A549 (cell line): ENCODE measurements at regions not wholly inside any gene's neighbourhood (a gene's known extent, or its start where the extent isn't known, plus 50 kb on each side); places are given as distances from the start of the nearest gene placed in this dataset.
"Not testable (repeated sequence)": the region's sequence is repeated elsewhere in the genome, so short reads cannot be mapped to it uniquely, and the experiment has no call there.

Experiments used
- ATAC-seq, 2 experiments: fragments of 200-7000 bp in 1 of 2; fragments of >200 bp in 1 of 2; cut with Nextera tagmentation in 1 of 2; cut with Tn5 transposase in 1 of 2; 3 replicates each; pipeline versions ENCODE4 v1.8.0 to v1.9.1; 2018 to 2020; ENCODE audit warnings: mild to moderate bottlenecking in 1 of 2, moderate library complexity in 1 of 2
- CTCF ChIA-PET: fragments of 300-600 bp; sonication (Branson Sonifier 250); formaldehyde crosslinking; extraction: SDS; loops from one replicate; lab custom pipeline; 2021; ENCODE audit warnings: antibody characterized with exemption, inconsistent platforms; lab: Yijun Ruan, JAX
- POLR2A ChIA-PET: fragments of 350-600 bp; formaldehyde crosslinking; extraction: SDS; loops from one replicate; lab custom pipeline; 2021; ENCODE audit warnings: antibody characterized with exemption, inconsistent platforms; lab: Yijun Ruan, JAX
- DNase-seq, 2 experiments: peaks; one replicate each; pipeline versions ENCODE4 v3.0.0 to v3.0.0-alpha.2; 2011 to 2016; ENCODE audit warnings: low read depth in 1 of 2, low spot score in 1 of 2
- FAIRE-seq: peaks from 2 replicates; lab custom pipeline; 2011; peaks lifted over from hg19 to GRCh38; lab: Jason Lieb, UNC
- H3K27ac ChIP-seq, 2 experiments: fragments of >200 bp; sonication (Bioruptor Twin); formaldehyde crosslinking; 3 replicates each; pipeline ENCODE4 v1.5.1; 2016 to 2017
- H3K4me1 ChIP-seq: fragments of >200 bp; sonication (Bioruptor Twin); formaldehyde crosslinking; 3 replicates; pipeline ENCODE4 v1.6.1; 2016
- H3K4me2 ChIP-seq: fragments of >200 bp; sonication (Bioruptor Twin); formaldehyde crosslinking; 3 replicates; pipeline ENCODE4 v1.6.1; 2016
- H3K4me3 ChIP-seq: fragments of >200 bp; sonication (Bioruptor Twin); formaldehyde crosslinking; 3 replicates; pipeline ENCODE4 v1.5.1; 2016
- H3K9me3 ChIP-seq: fragments of >200 bp; sonication (Bioruptor Twin); formaldehyde crosslinking; 3 replicates; pipeline ENCODE4 v1.6.1; 2016
- BHLHE40 ChIP-seq: IDR thresholded peaks from 2 replicates; pipeline ENCODE4 v1.6.1; 2012; ENCODE audit warnings: low read depth, low read length, inconsistent platforms
- CHD2 ChIP-seq: fragments of 150-350 bp; IDR thresholded peaks from 2 replicates; pipeline ENCODE4 v1.6.1; 2014; ENCODE audit warnings: low read length; ENCODE audit not compliant: partially characterized antibody
- EHF ChIP-seq: fragments of 250-450 bp; sonication (Bioruptor Pico); IDR thresholded peaks from 2 replicates; pipeline ENCODE4 v1.5.0; 2020; ENCODE audit warnings: mild to moderate bottlenecking
- EHMT2 ChIP-seq: fragments of 200-600 bp; sonication (generic); IDR thresholded peaks from 2 replicates; pipeline ENCODE4 v1.6.1; 2016; ENCODE audit warnings: antibody characterized with exemption, low read depth, mild to moderate bottlenecking, moderate library complexity
- ELK1 ChIP-seq: fragments of 150-350 bp; IDR thresholded peaks from 2 replicates; pipeline ENCODE4 v1.6.1; 2014; ENCODE audit warnings: low read depth, mild to moderate bottlenecking, low read length
- ESRRA ChIP-seq: fragments of 150-350 bp; IDR thresholded peaks from 2 replicates; pipeline ENCODE4 v1.6.1; 2014; ENCODE audit warnings: mild to moderate bottlenecking, low read length, borderline replicate concordance
- FOXS1 ChIP-seq: fragments of 250-450 bp; sonication (Bioruptor Pico); IDR thresholded peaks from 2 replicates; pipeline ENCODE4 v1.5.0; 2020; ENCODE audit warnings: mild to moderate bottlenecking, moderate library complexity
- HDAC2 ChIP-seq: fragments of 200-600 bp; sonication (generic); IDR thresholded peaks from 2 replicates; pipeline ENCODE4 v1.6.1; 2016
- KDM1A ChIP-seq: fragments of 200-600 bp; sonication (generic); IDR thresholded peaks from 2 replicates; pipeline ENCODE4 v1.6.1; 2016; ENCODE audit warnings: low read depth, mild to moderate bottlenecking
- MAX ChIP-seq: IDR thresholded peaks from 2 replicates; pipeline ENCODE4 v1.6.1; 2012
- NFE2L2 ChIP-seq: fragments of 150-350 bp; conservative IDR thresholded peaks from 2 replicates; pipeline ENCODE4 v1.6.1; 2014; ENCODE audit warnings: low read length
- RARB ChIP-seq: fragments of 250-450 bp; sonication (Bioruptor Pico); IDR thresholded peaks from 2 replicates; pipeline ENCODE4 v1.8.0; 2021; ENCODE audit warnings: mild to moderate bottlenecking, moderate library complexity
- REST ChIP-seq: fragments of 200-600 bp; sonication (generic); IDR thresholded peaks from 2 replicates; pipeline ENCODE4 v1.6.1; 2016; ENCODE audit warnings: antibody characterized with exemption, mild to moderate bottlenecking, moderate library complexity
- RFX5 ChIP-seq: fragments of 450-650 bp; IDR thresholded peaks from 2 replicates; pipeline ENCODE4 v1.7.1; 2014; ENCODE audit warnings: antibody characterized with exemption, mild to moderate bottlenecking, moderate library complexity
- RNF2 ChIP-seq: fragments of 200-600 bp; sonication (generic); IDR thresholded peaks from 2 replicates; pipeline ENCODE4 v1.6.1; 2016; ENCODE audit warnings: low read depth, mild to moderate bottlenecking, antibody characterized with exemption, moderate library complexity, borderline replicate concordance
- SREBF2 ChIP-seq: fragments of 450-650 bp; IDR thresholded peaks from 2 replicates; pipeline ENCODE4 v1.6.1; 2014; ENCODE audit warnings: mild to moderate bottlenecking, moderate library complexity
- ZSCAN20 ChIP-seq: fragments of 250-450 bp; sonication (Bioruptor Pico); IDR thresholded peaks from 2 replicates; pipeline ENCODE4 v1.8.0; 2022; ENCODE audit warnings: mild to moderate bottlenecking, moderate library complexity
- WGBS: methylation state at CpG from one replicate; pipeline ENCODE4 v1.1.6; 2017; ENCODE audit errors: missing lambda C conversion rate; 5-methylcytosine and 5-hydroxymethylcytosine counted together

- CTCF ChIA-PET, DNase-seq, H3K4me2 ChIP-seq, H3K27ac ChIP-seq, FAIRE-seq, H3K9me3 ChIP-seq, ATAC-seq, POLR2A ChIA-PET, H3K4me3 ChIP-seq, H3K4me1 ChIP-seq: not testable (repeated sequence)
- WGBS, result 29% methylated on average over 4 of the region's 6 CpGs
Observed at GRCh38 chr6:75031102-75031501, 174.8 kb downstream of the COL12A1 start.

GRCh38 chr6:75029333-75029732 lies 176.5 kb downstream of the COL12A1 start:
- FAIRE-seq, result no peak
- H3K4me2 ChIP-seq, result no peak overlapping the region
- no peak for ATAC-seq
- no peak overlapping the region for H3K27ac ChIP-seq
- CTCF ChIA-PET, result no interaction called here
- H3K4me3 ChIP-seq, result no peak overlapping the region
- no peaks in the 10 kb centered on the region for H3K9me3 ChIP-seq
- no peaks in the 10 kb centered on the region for H3K4me1 ChIP-seq
- TF ChIP-seq REST (no peak), RFX5 (no peak), RNF2 (no peak)
- POLR2A ChIA-PET, result no interaction called here
- no peak for DNase-seq
- WGBS, result 52% methylated on average over 5 of the region's 5 CpGs

- DNase-seq, result no peak
- H3K9me3 ChIP-seq, result no peaks in the 10 kb centered on the region
- ATAC-seq, result no peak
- POLR2A ChIA-PET, result no interaction called here
- CTCF ChIA-PET, result no interaction called here
- no peak overlapping the region for H3K4me3 ChIP-seq
- TF ChIP-seq EHF (CRISPR knock-in tag) (no peak), SREBF2 (no peak), EHMT2 (no peak), NFE2L2 (no peak), ZSCAN20 (CRISPR knock-in tag) (no peak), ELK1 (no peak), RARB (no peak), KDM1A (no peak), FOXS1 (CRISPR knock-in tag) (no peak), CHD2 (no peak), HDAC2 (no peak), MAX (no peak), BHLHE40 (no peak), ESRRA (no peak)
- TF ChIP-seq, all 56 proteins: peak for 0
- Histone ChIP-seq H3K4me1 (no peaks in the 10 kb centered on the region), H3K27ac (no peak overlapping the region), H3K4me2 (no peak overlapping the region)
- WGBS, result 12% methylated on average over 2 of the region's 2 CpGs
- no peak for FAIRE-seq
Observed at GRCh38 chr6:75025371-75025770, 180.5 kb downstream of the COL12A1 start.

GRCh38 chr6:75024828-75025227 lies 181.0 kb downstream of the COL12A1 start:
- H3K9me3 ChIP-seq, result no peaks in the 10 kb centered on the region
- ATAC-seq (no peak), DNase-seq (no peak), FAIRE-seq (no peak)
- WGBS, result 71% methylated on average over 1 of the region's 1 CpG
- no peak overlapping the region for H3K27ac ChIP-seq
- H3K4me2 ChIP-seq, result no peak overlapping the region
- H3K4me3 ChIP-seq, result no peak overlapping the region
- ChIA-PET CTCF (no interaction called here), POLR2A (no interaction called here)
- no peak for TF ChIP-seq NFE2L2
- no peaks in the 10 kb centered on the region for H3K4me1 ChIP-seq
